Stomach (tissue), 8 donors: ENCODE measurements at regions not wholly inside any gene's neighbourhood (a gene's known extent, or its start where the extent isn't known, plus 50 kb on each side); places are given as distances from the start of the nearest gene placed in this dataset.
"Not testable (repeated sequence)": the region's sequence is repeated elsewhere in the genome, so short reads cannot be mapped to it uniquely, and the experiment has no call there.

ENCODE experiments used
- DNase-seq, 2 donors: peaks; one replicate each; pipeline versions ENCODE4 v3.0.0 to v3.0.0-alpha.2; 2013 to 2019
- H3K27ac ChIP-seq, 5 donors: fragments of 200-600 bp in 4 of 5; sonication (generic) in 4 of 5; one replicate each; pipeline ENCODE4 v1.5.1; 2013 to 2019; ENCODE audit warnings: mild to moderate bottlenecking in 1 of 5, moderate library complexity in 1 of 5
- H3K27me3 ChIP-seq, 3 donors: fragments of 200-600 bp; sonication (generic); one replicate each; pipeline ENCODE4 v1.5.1; 2017 to 2019; ENCODE audit warnings: mixed run types in 1 of 3
- H3K36me3 ChIP-seq, 4 donors: fragments of 200-600 bp; sonication (generic); 1 replicate in 3 of 4; 2 replicates in 1 of 4; pipeline ENCODE4 v1.5.1; 2016 to 2019
- H3K4me1 ChIP-seq, 4 donors: fragments of 200-600 bp; sonication (generic); one replicate each; pipeline ENCODE4 v1.5.1; 2016 to 2019
- H3K4me3 ChIP-seq, 4 donors: fragments of 200-600 bp; sonication (generic) in 3 of 4; one replicate each; pipeline ENCODE4 v1.5.1; 2016 to 2019; ENCODE audit warnings: mild to moderate bottlenecking in 1 of 4
- H3K9me3 ChIP-seq, 4 donors: fragments of 200-600 bp; sonication (generic); one replicate each; pipeline ENCODE4 v1.5.1; 2016 to 2019
- EP300 ChIP-seq: sonication (generic); formaldehyde crosslinking; IDR thresholded peaks from one replicate; pipeline ENCODE4 v1.6.1; 2017; ENCODE audit warnings: antibody characterized with exemption
- POLR2A ChIP-seq, 4 donors: fragments of 450-650 bp; IDR thresholded peaks; one replicate each; pipeline ENCODE4 v1.6.1; 2016; ENCODE audit warnings: antibody characterized with exemption in 4 of 4, control low read depth in 2 of 4, mild to moderate bottlenecking in 1 of 4, moderate library complexity in 1 of 4
- POLR2AphosphoS5 ChIP-seq, 3 donors: sonication (generic); formaldehyde crosslinking; IDR thresholded peaks; one replicate each; pipeline ENCODE4 v1.6.1; 2016; ENCODE audit warnings: antibody characterized with exemption in 3 of 3
- WGBS, 5 donors: extraction: QIAGEN DNeasy Blood & Tissue Kit in 3 of 5; methylation state at CpG; one replicate each; pipeline versions ENCODE4 v1.1.5 to v1.1.7; 2013 to 2018; 5-methylcytosine and 5-hydroxymethylcytosine counted together
- intact Hi-C: fragments of 100-400 bp; cut with DNase I; formaldehyde crosslinking; loops from one replicate; pipeline ENCODE4 v1.15.1; 2023; ENCODE audit warnings: low total_unique reads
- TF ChIP-seq, protein P1 (sequence below), 7 experiments: fragments of 450-650 bp in 4 of 7; fragments of 200-600 bp in 3 of 7; sonication (generic) in 3 of 7; IDR thresholded peaks; one replicate each; pipeline ENCODE4 v1.5.1; 2016 to 2019; ENCODE audit warnings: antibody characterized with exemption in 7 of 7, control low read depth in 2 of 7, mild to moderate bottlenecking in 1 of 7
- donor health status: healthy with polysubstance abuse.
- donor health status: Bipolar disorder and iron deficiency.
- donor health status: healthy.

DNA sequence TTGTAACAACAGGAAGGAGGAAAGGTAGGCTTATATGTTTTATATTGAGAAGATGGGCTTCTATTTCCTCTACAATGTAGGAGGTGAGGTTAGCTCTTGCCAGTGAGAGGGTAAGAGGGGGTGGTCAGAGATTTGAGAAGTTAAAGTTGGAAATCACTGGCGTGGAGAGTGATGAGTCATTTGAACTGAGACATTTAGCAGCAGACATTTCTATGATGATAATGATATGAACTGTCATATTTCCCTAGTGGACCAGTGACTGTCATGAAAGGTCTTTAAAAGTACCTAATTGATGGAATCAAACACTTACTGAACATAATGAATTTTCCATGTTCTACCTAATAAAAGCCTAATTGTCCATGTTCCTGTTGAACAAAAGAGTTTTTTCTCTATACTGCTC lies 126.1 kb downstream of the FAM161A start:
- Histone ChIP-seq H3K27me3 (no peaks in the 10 kb centered on the region), H3K27ac (no peak overlapping the region), H3K4me3 (no peak overlapping the region), H3K36me3 (no peaks in the 10 kb centered on the region), H3K4me1 (no peaks in the 10 kb centered on the region), H3K9me3 (peaks cover 0 to 9% (median 3%) of the 10 kb centered on the region in 4 donors)
- WGBS, 5 donors = 50 to 76% (median 65%) methylated on average over 1 of the region's 1 CpG
- TF ChIP-seq EP300 (no peak), POLR2AphosphoS5 (IDR thresholded peaks at IDR 0.05) (no peak)
- TF ChIP-seq, protein P1, sequence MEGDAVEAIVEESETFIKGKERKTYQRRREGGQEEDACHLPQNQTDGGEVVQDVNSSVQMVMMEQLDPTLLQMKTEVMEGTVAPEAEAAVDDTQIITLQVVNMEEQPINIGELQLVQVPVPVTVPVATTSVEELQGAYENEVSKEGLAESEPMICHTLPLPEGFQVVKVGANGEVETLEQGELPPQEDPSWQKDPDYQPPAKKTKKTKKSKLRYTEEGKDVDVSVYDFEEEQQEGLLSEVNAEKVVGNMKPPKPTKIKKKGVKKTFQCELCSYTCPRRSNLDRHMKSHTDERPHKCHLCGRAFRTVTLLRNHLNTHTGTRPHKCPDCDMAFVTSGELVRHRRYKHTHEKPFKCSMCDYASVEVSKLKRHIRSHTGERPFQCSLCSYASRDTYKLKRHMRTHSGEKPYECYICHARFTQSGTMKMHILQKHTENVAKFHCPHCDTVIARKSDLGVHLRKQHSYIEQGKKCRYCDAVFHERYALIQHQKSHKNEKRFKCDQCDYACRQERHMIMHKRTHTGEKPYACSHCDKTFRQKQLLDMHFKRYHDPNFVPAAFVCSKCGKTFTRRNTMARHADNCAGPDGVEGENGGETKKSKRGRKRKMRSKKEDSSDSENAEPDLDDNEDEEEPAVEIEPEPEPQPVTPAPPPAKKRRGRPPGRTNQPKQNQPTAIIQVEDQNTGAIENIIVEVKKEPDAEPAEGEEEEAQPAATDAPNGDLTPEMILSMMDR (IDR thresholded peaks at IDR 0.05) = no peak
- intact Hi-C loops = no loop called here
- no peak for DNase-seq

DNA sequence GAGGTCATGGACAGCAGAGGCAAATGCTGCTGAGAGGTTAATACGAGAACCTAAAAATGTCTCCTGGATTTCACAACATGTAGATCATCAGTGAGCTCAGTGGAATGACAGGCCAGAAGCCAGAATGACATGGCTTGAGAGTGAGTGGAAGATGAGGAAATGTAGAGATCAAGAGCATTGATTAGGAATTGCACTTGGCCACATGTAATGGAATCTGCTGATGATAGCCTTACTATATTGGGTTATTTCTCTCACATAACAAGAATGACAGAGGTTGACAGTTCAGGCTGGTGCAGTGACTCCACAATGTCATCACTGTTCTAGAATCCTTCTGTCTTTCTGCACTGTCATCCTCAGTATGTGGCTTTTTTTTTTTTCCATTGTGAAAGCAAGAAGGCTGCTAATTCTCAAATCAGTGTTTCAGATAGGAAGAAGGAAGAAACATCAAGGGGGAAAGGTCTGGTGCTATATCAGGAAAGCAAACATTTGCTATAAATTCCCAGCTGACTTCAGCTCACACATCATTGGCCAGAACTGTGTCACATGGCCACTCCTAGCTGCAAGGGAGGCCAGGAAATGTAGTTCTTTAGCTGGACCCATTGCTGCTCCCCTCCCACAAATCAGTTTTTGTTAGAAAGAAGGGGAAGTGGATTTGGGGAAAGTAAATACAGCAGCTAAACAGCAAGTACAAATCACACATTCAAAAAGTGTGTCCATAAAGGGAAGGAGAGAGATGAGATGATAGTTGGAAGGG lies 127.2 kb downstream of the FAM161A start:
- 92 to 100% (median 93%) methylated on average over 1 of the region's 1 CpG for WGBS, 5 donors
- Histone ChIP-seq H3K4me3 (no peak overlapping the region), H3K36me3 (no peaks in the 10 kb centered on the region), H3K9me3 (peaks cover 0 to 9% (median 3%) of the 10 kb centered on the region in 4 donors), H3K4me1 (no peaks in the 10 kb centered on the region), H3K27me3 (no peaks in the 10 kb centered on the region), H3K27ac (no peak overlapping the region)
- intact Hi-C loops = no loop called here
- TF ChIP-seq POLR2AphosphoS5 (IDR thresholded peaks at IDR 0.05) (no peak), EP300 (no peak), POLR2A (IDR thresholded peaks at IDR 0.05) (no peak)
- TF ChIP-seq, protein P1 (IDR thresholded peaks at IDR 0.05) = no peak
- no peak for DNase-seq

DNA sequence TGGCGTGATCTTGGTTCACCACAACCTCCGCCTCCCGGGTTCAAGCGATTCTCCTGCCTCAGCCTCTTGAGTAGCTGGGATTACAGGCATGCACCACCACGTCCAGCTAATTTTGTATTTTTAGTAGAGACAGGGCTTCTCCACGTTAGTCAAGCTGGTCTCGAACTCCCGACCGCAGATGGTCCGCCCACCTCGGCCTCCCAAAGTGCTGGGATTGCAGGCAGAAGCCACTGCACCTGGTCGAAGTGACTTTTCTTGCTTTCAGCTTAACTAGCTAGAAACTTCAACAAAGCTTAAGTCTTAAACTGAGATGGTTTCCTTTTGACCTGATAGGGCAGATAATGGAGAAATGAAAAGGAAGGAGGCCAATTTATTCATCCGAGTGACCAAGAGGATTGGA lies 130.5 kb downstream of the FAM161A start:
- H3K4me3 ChIP-seq, intact Hi-C loops, H3K36me3 ChIP-seq, H3K27ac ChIP-seq, H3K9me3 ChIP-seq, H3K27me3 ChIP-seq, H3K4me1 ChIP-seq, DNase-seq: not testable (repeated sequence)
- WGBS, 5 donors = 92 to 97% (median 94%) methylated on average over 13 of the region's 13 CpGs

DNA sequence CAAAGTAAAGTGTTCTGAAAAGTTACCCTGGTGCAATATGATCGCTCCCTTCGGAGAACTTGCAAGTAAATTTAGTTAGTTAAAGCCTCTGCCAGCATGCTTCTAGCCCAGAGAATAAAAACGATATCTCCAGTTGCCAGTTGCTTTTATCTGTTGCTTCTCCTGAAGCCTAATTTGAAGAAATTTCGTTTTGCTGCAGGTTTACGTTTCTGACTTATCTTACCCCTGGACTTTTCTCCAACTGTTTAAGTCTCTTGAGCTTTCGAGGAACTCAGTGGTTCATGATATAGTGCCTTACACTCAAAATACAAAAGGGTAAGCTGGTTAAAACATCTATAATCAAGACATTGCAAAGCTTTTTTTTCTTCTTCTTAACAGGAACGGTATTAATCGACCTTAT lies 131.1 kb downstream of the FAM161A start:
- H3K36me3 ChIP-seq = no peaks in the 10 kb centered on the region
- WGBS, 5 donors = 87 to 90% (median 89%) methylated on average over 8 of the region's 8 CpGs
- no peak for DNase-seq
- H3K4me3 ChIP-seq = no peak overlapping the region
- no peaks in the 10 kb centered on the region for H3K27me3 ChIP-seq
- peaks cover 0 to 9% (median 3%) of the 10 kb centered on the region in 4 donors for H3K9me3 ChIP-seq
- no peak overlapping the region for H3K27ac ChIP-seq
- intact Hi-C loops = no loop called here
- TF ChIP-seq, protein P1 (IDR thresholded peaks at IDR 0.05) = no peak
- TF ChIP-seq POLR2A (IDR thresholded peaks at IDR 0.05) = no peak
- no peak for TF ChIP-seq POLR2AphosphoS5 (IDR thresholded peaks at IDR 0.05)
- TF ChIP-seq EP300 = no peak
- H3K4me1 ChIP-seq = no peaks in the 10 kb centered on the region

DNA sequence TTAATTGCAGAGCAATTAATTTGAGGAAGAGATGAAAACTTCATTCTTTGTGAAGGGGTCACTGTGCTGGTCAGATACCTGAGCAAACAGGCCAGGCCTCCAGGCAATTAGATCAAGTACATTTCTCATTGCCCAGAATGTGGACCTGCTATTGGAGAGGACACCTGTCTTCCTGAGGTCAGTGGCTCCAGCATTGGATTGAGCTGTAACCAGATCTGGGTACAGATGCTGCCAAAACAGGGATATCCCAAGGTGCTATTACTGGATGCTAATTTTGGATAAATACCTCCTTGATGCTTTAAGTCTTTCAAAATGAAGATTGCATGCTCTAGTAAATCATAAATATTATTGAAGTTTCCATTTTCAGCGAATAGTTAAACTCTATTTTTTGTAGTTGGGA lies 131.5 kb downstream of the FAM161A start:
- no peak for TF ChIP-seq POLR2AphosphoS5 (IDR thresholded peaks at IDR 0.05)
- TF ChIP-seq, protein P1 (IDR thresholded peaks at IDR 0.05) = no peak
- no peak for TF ChIP-seq EP300
- TF ChIP-seq POLR2A (IDR thresholded peaks at IDR 0.05) = no peak
- intact Hi-C loops = no loop called here
- H3K27ac ChIP-seq = no peak overlapping the region
- 81 to 97% (median 86%) methylated on average over 1 of the region's 1 CpG for WGBS, 5 donors
- no peak for DNase-seq
- no peaks in the 10 kb centered on the region for H3K27me3 ChIP-seq
- H3K4me1 ChIP-seq = no peaks in the 10 kb centered on the region
- no peaks in the 10 kb centered on the region for H3K36me3 ChIP-seq
- H3K4me3 ChIP-seq = no peak overlapping the region
- peaks cover 0 to 9% (median 3%) of the 10 kb centered on the region in 4 donors for H3K9me3 ChIP-seq
